H1 (cell line): ENCODE measurements at regions not wholly inside any gene's neighbourhood (a gene's known extent, or its start where the extent isn't known, plus 50 kb on each side); places are given as distances from the start of the nearest gene placed in this dataset.

Source experiments
- ATF3 ChIP-seq: IDR thresholded peaks from 2 replicates; pipeline ENCODE4 v1.6.1; 2011; ENCODE audit warnings: low read depth, mild to moderate bottlenecking, low read length; ENCODE audit not compliant: insufficient read depth
- CHD2 ChIP-seq: IDR thresholded peaks from 2 replicates; pipeline ENCODE4 v1.6.1; 2012; ENCODE audit warnings: low read length, improper control_type of control experiment
- CHD7 ChIP-seq: fragments of 300-600 bp; sonication (generic); IDR thresholded peaks from 2 replicates; pipeline ENCODE4 v1.7.1; 2012; ENCODE audit warnings: low read length, moderate library complexity, mild to moderate bottlenecking, inconsistent platforms; ENCODE audit not compliant: insufficient replicate concordance
- MAX ChIP-seq: IDR thresholded peaks from 2 replicates; pipeline ENCODE4 v1.6.1; 2012; ENCODE audit warnings: inconsistent platforms
- RAD21 ChIP-seq, 2 experiments: IDR thresholded peaks in 1 of 2; conservative IDR thresholded peaks in 1 of 2; 2 replicates each; pipeline ENCODE4 v1.6.1; 2011; ENCODE audit warnings: low read depth in 2 of 2, low read length in 2 of 2, improper control_type of control experiment in 1 of 2, inconsistent platforms in 1 of 2, mild to moderate bottlenecking in 1 of 2, moderate library complexity in 1 of 2
- RXRA ChIP-seq: IDR thresholded peaks from 2 replicates; pipeline ENCODE4 v1.6.1; 2011; ENCODE audit warnings: low read depth, mild to moderate bottlenecking, low read length, moderate library complexity; ENCODE audit not compliant: insufficient read depth
- SAP30 ChIP-seq: fragments of 300-600 bp; sonication (generic); IDR thresholded peaks from 2 replicates; pipeline ENCODE4 v1.7.1; 2012; ENCODE audit warnings: low read length, moderate library complexity, mild to moderate bottlenecking, inconsistent platforms; ENCODE audit not compliant: insufficient read depth, insufficient replicate concordance

- TF ChIP-seq CHD7 = no peak
- no peak for TF ChIP-seq SAP30
- no peak for TF ChIP-seq ATF3
- no peak for TF ChIP-seq RAD21 (IDR thresholded peaks at IDR 0.05 in 1 of 2, conservative IDR thresholded peaks at IDR 0.05 in 1 of 2; ENCODE audit: low read depth in 2 of 2, low read length in 2 of 2)
- no peak for TF ChIP-seq CHD2
- TF ChIP-seq RXRA = no peak
- TF ChIP-seq MAX = no peak
These were observed 644.9 kb downstream of the CCDC171 start (continued) for GRCh38 chr9:16197578-16198370.
